HG03103 (cell line): ENCODE measurements at regions not wholly inside any gene's neighbourhood (a gene's known extent, or its start where the extent isn't known, plus 50 kb on each side); places are given as distances from the start of the nearest gene placed in this dataset.

ENCODE experiments used
- ATAC-seq: cut with Tn5 transposase; IDR thresholded peaks from one replicate; pipeline ENCODE4 v1.9.1; 2021; ENCODE audit warnings: low read depth; ENCODE audit not compliant: unreplicated experiment

- no peak for ATAC-seq
Measured at GRCh38 chr3:106552351-106553043, 683.7 kb upstream of the CBLB start.

- no peak for ATAC-seq
Measured at GRCh38 chr3:106560451-106560966, 691.7 kb upstream of the CBLB start.

- no peak for ATAC-seq
Measured at GRCh38 chr3:106566277-106566676, 697.5 kb upstream of the CBLB start.

GRCh38 chr3:106570426-106570825 lies 701.6 kb upstream of the CBLB start:
- no peak for ATAC-seq

- ATAC-seq = no peak
Measured at GRCh38 chr3:106573605-106574004, 704.8 kb upstream of the CBLB start.

GRCh38 chr3:106575029-106575428 lies 706.2 kb upstream of the CBLB start:
- ATAC-seq = no peak

- ATAC-seq = no peak
Measured at GRCh38 chr3:106577241-106577640, 708.4 kb upstream of the CBLB start.

- no peak for ATAC-seq
Measured at GRCh38 chr3:106578911-106579310, 710.1 kb upstream of the CBLB start.

- ATAC-seq = no peak
Measured at GRCh38 chr3:106582151-106582550, 713.3 kb upstream of the CBLB start.

GRCh38 chr3:106587551-106587950 lies 718.7 kb upstream of the CBLB start:
- ATAC-seq = no peak

GRCh38 chr3:106588739-106589138 lies 719.9 kb upstream of the CBLB start:
- ATAC-seq = no peak

GRCh38 chr3:106589311-106589942 lies 720.6 kb upstream of the CBLB start:
- ATAC-seq = no peak

GRCh38 chr3:106590216-106590615 lies 721.4 kb upstream of the CBLB start:
- no peak for ATAC-seq

GRCh38 chr3:106593381-106593780 lies 724.6 kb upstream of the CBLB start:
- ATAC-seq = no peak

- ATAC-seq = no peak
Measured at GRCh38 chr3:106609666-106610301, 741.0 kb upstream of the CBLB start.

GRCh38 chr3:106610362-106610959 lies 741.6 kb upstream of the CBLB start:
- no peak for ATAC-seq

- ATAC-seq = no peak
Measured at GRCh38 chr3:106611116-106611515, 742.3 kb upstream of the CBLB start.

GRCh38 chr3:106611841-106612240 lies 743.0 kb upstream of the CBLB start:
- ATAC-seq = no peak

GRCh38 chr3:106616556-106616955 lies 747.7 kb upstream of the CBLB start:
- no peak for ATAC-seq

- no peak for ATAC-seq
Measured at GRCh38 chr3:106617276-106617675, 748.5 kb upstream of the CBLB start.

- no peak for ATAC-seq
Measured at GRCh38 chr3:106620646-106621045, 751.8 kb upstream of the CBLB start.
